Ascending aorta (tissue), 2 donors: ENCODE measurements at regions not wholly inside any gene's neighbourhood (a gene's known extent, or its start where the extent isn't known, plus 50 kb on each side); places are given as distances from the start of the nearest gene placed in this dataset.

Experiments
- DNase-seq, 2 donors: peaks; one replicate each; pipeline ENCODE4 v3.0.0-alpha.2; 2019; ENCODE audit warnings: low spot score in 2 of 2
- H3K27ac ChIP-seq, 2 donors: fragments of 200-600 bp; sonication (generic); one replicate each; pipeline ENCODE4 v1.5.1; 2016 to 2017; ENCODE audit warnings: mild to moderate bottlenecking in 1 of 2
- H3K27me3 ChIP-seq: fragments of 200-600 bp; sonication (generic); one replicate; pipeline ENCODE4 v1.5.1; 2017
- H3K36me3 ChIP-seq, 2 donors: fragments of 200-600 bp; sonication (generic); one replicate each; pipeline ENCODE4 v1.5.1; 2016
- H3K4me1 ChIP-seq, 2 donors: fragments of 200-600 bp; sonication (generic); one replicate each; pipeline ENCODE4 v1.5.1; 2016 to 2017; ENCODE audit warnings: mild to moderate bottlenecking in 1 of 2
- H3K4me3 ChIP-seq, 2 donors: fragments of 200-600 bp; sonication (generic); one replicate each; pipeline ENCODE4 v1.5.1; 2016 to 2017; ENCODE audit warnings: mild to moderate bottlenecking in 1 of 2
- H3K9me3 ChIP-seq, 2 donors: fragments of 200-600 bp; sonication (generic); one replicate each; pipeline ENCODE4 v1.5.1; 2016
- intact Hi-C: fragments of 100-400 bp; cut with DNase I; formaldehyde crosslinking; loops from one replicate; pipeline ENCODE4 v1.15.1; 2023
- TF ChIP-seq, protein P1 (sequence below), 3 experiments: fragments of 200-600 bp in 2 of 3; fragments of 450-650 bp in 1 of 3; sonication (generic) in 2 of 3; IDR thresholded peaks; one replicate each; pipeline ENCODE4 v1.5.1; 2016 to 2019; ENCODE audit warnings: antibody characterized with exemption in 3 of 3, mild to moderate bottlenecking in 1 of 3, moderate library complexity in 1 of 3

DNA sequence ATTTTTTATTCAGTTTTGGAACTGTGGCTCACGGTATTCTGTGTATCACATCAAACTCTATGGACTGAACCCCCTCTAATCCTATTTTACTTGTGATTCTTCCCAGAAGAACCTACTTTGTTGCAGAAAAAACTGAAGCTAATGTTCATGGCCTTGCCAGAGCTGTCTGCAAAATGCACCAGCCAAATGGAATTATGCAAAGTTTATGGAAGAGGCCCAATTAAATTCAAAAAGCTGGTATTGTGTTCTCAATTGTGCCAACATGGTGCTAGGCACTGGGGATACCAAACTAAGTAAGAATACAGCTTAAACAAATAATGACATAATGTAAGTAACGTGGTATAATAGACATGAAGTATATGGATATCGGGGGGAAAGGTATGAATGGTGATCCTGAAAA is 273.8 kb upstream of the DUSP10 start:
- DNase-seq: no peak
- Histone ChIP-seq H3K9me3 (no peaks in the 10 kb centered on the region), H3K4me3 (no peak overlapping the region), H3K27me3 (no peaks in the 10 kb centered on the region), H3K36me3 (no peaks in the 10 kb centered on the region), H3K4me1 (no peaks in the 10 kb centered on the region), H3K27ac (no peak overlapping the region)
- TF ChIP-seq, protein P1, sequence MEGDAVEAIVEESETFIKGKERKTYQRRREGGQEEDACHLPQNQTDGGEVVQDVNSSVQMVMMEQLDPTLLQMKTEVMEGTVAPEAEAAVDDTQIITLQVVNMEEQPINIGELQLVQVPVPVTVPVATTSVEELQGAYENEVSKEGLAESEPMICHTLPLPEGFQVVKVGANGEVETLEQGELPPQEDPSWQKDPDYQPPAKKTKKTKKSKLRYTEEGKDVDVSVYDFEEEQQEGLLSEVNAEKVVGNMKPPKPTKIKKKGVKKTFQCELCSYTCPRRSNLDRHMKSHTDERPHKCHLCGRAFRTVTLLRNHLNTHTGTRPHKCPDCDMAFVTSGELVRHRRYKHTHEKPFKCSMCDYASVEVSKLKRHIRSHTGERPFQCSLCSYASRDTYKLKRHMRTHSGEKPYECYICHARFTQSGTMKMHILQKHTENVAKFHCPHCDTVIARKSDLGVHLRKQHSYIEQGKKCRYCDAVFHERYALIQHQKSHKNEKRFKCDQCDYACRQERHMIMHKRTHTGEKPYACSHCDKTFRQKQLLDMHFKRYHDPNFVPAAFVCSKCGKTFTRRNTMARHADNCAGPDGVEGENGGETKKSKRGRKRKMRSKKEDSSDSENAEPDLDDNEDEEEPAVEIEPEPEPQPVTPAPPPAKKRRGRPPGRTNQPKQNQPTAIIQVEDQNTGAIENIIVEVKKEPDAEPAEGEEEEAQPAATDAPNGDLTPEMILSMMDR (IDR thresholded peaks at IDR 0.05): no peak
- intact Hi-C loops: no loop called here

DNA sequence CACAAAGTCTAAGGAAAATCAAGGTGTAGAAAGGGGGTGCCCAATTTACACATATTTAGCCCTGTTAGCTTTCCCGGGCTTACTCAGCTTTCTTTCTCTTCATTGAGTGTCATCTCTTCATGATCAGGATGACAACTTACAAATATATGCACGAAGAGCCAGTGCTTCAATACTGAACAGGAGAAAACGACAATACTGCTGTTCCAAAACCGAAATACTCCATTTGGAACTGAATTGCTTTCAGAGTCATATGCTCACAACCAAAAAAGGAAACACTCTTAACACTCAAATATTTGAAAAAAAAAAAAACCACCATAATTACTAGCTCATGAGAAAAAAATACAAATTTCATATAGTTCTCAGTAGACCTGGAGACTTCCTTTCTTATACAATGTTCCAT is 272.1 kb upstream of the DUSP10 start:
- no peak for DNase-seq
- no peaks in the 10 kb centered on the region for H3K27me3 ChIP-seq
- intact Hi-C loops: no loop called here
- TF ChIP-seq, protein P1 (IDR thresholded peaks at IDR 0.05): no peak
- H3K4me1 ChIP-seq: no peaks in the 10 kb centered on the region
- H3K4me3 ChIP-seq: no peak overlapping the region
- H3K9me3 ChIP-seq: no peaks in the 10 kb centered on the region
- H3K36me3 ChIP-seq: no peaks in the 10 kb centered on the region
- no peak overlapping the region for H3K27ac ChIP-seq

DNA sequence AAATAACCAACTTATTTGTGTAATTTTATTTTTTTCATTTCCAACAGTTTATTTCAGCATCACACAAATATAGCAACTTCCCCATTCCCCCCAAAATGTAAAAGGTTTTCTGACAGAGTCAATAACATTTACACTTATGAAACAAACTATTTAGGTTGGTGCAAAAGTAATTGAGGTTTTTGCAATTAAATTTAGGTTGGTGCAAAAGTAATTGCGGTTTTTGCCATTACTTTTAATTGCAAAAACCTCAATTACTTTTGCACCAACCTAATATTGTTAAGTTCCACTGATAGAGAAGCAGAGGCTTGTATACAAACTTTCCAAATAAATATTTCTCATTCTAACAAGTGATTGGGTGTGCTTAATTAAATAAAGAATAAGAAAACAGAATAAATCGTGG is 270.9 kb upstream of the DUSP10 start:
- intact Hi-C loops: no loop called here
- no peak for DNase-seq
- Histone ChIP-seq H3K4me3 (no peak overlapping the region), H3K36me3 (no peaks in the 10 kb centered on the region), H3K27ac (no peak overlapping the region), H3K4me1 (no peaks in the 10 kb centered on the region), H3K27me3 (no peaks in the 10 kb centered on the region), H3K9me3 (no peaks in the 10 kb centered on the region)
- TF ChIP-seq, protein P1 (IDR thresholded peaks at IDR 0.05): no peak

DNA sequence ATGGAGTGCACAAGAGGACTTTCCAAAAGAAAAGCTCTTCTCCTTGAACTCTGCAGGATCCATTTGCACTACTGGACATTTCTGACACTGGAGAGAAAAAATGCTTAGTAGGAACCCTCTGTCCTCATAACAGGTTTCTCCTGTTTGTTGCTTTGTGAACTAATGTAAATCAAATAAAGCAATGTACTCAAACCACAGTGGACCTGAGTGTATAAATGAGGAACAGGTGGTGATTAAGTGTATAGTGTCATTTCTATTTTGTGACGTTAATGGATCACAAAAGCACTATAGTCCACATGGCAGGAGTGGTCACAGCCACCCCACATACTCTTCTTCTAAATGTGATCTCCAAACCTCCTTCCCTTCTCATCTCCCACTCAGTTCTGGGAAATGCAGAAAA is 268.4 kb upstream of the DUSP10 start:
- Histone ChIP-seq H3K36me3 (no peaks in the 10 kb centered on the region), H3K9me3 (no peaks in the 10 kb centered on the region), H3K4me3 (no peak overlapping the region), H3K27ac (no peak overlapping the region), H3K4me1 (no peaks in the 10 kb centered on the region), H3K27me3 (no peaks in the 10 kb centered on the region)
- TF ChIP-seq, protein P1 (IDR thresholded peaks at IDR 0.05): no peak
- intact Hi-C loops: no loop called here
- no peak for DNase-seq

DNA sequence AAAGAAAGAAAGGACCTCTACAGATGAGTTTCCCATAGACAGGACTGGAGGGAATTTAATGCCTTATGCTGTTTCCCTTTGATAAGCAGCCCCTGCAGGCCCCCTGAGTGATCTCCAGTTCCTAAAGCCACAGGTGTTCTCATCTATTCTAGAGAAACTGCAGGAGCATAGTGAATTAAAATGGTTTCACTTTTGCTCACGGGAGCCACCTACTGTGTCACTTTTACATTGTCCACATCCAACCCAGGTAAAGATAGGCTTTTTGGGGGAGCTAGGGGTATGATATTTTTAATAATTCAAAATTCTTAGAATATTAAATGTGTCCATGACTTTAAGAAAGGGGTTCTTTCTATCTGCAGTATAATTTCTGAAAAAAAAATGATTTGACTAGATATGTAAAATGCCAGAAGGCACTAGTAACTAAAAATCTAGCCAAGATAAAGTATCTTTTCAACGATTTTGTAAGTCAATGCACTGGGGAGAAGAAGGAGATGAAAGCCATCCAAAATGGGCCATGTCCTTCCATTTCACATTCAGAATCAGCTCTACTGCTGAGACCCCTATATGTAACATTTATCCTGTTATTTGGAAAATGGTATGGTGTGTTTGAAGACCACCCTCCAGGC is 267.3 kb upstream of the DUSP10 start:
- no peak for DNase-seq

More for the DNA sequence above, 267.3 kb upstream of the DUSP10 start:
- Histone ChIP-seq H3K4me3 (no peak overlapping the region), H3K27ac (no peak overlapping the region), H3K27me3 (no peaks in the 10 kb centered on the region), H3K4me1 (no peaks in the 10 kb centered on the region), H3K36me3 (no peaks in the 10 kb centered on the region), H3K9me3 (no peaks in the 10 kb centered on the region)
- intact Hi-C loops: no loop called here
- TF ChIP-seq, protein P1 (IDR thresholded peaks at IDR 0.05): peak in 2 of 3 experiments; percentile 18 to 30
